ENCODE measurements at regions not wholly inside any gene's neighbourhood (a gene's known extent, or its start where the extent isn't known, plus 50 kb on each side); places are given as distances from the start of the nearest gene placed in this dataset.
A peak's percentile ranks its signal among the peaks of the same experiment; 100 is the strongest.

DNA sequence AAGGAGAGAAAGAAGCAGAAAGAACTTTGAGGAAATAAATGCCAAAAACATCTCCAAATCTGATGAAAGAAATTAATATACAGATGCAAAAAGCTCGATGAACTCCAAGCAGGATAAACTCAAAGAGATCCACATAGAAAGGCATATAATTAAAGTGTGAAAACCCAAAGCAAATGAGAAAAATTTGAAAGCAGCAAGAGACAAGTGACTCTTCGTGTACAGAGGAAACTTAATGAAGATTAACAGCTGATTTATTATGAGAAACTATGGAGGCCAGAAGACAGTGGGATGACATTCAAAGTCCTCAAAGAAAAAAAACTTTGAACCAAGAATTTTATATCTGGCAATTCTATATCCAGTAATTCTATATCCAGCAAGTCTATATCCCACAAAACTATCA lies 163.0 kb upstream of the TMCC3 start:
- DNase-seq: peak; percentile 43

DNA sequence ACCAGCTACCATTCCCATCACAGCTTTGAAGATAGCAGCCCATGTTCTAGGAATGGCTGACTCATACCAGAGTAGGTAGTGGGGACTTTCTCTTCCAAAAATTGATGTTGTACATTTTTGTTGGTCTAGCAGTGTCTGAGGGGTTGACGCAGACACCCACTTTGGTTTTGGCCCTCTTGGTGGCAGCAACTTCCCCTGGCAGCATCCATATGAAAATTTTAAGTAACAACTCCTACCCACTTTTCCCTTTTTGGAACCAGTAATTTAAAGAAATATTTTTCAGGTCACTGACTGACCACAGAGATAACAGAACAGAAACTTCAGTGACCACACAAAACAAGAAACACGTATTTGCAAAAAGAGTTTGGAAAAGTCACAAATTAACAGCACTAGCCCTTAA lies 162.0 kb upstream of the TMCC3 start:
- DNase-seq: no peak

DNA sequence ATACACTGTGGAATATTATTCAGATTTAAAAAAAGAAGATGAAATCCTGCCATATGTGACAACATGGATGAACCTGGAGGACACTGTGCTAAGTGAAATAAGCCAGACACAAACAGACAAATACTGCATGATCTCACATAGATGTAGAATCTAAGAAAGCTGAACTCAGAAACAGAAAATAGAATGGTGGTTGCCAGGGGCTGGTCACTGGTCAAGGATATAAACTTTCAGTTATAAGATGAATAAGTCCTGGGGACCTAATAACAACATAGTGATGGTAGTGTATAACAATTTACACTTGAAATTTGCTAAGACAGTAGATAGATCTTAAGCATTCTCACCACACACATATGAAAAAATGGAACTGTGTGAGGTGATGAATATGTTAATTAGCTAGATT lies 161.3 kb upstream of the TMCC3 start:
- no peak for DNase-seq

DNA sequence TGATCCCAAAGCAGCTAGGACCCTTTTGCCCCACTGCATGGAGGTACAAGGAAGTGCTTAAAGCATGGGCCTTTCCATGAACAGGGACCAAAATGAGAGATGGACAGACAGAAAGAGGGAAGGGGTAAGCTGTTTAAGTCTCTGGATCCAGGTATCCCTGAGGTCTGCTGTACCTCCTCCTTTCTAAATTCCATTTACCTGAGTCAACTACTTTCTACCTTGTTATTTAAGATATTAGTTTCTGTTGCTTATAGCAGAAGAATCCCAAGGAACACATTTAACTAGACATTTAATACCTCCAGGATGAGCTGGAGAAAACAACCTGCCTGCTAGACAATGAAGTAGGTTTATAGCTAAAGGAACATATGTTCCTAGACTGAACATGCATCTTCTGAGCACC lies 157.6 kb upstream of the TMCC3 start:
- no peak for DNase-seq

DNA sequence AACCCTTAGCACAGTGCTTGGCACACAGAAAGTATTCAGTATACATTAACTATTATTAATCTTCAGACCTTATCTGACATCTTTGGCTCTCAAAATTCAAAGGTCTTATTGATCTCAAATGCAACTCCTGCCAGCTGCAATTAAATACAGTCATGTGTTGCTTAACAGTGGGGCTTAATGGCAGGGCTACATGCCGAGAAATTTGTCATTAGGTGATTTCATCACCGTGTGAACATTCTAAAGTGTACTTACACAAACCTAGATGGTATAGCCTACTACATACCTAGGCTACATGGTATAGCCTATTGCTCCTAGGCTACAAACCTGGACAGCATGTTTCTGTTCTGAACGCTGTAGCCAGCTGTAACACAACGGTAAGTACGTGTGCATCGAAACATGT lies 156.3 kb upstream of the TMCC3 start:
- no peak for DNase-seq

DNA sequence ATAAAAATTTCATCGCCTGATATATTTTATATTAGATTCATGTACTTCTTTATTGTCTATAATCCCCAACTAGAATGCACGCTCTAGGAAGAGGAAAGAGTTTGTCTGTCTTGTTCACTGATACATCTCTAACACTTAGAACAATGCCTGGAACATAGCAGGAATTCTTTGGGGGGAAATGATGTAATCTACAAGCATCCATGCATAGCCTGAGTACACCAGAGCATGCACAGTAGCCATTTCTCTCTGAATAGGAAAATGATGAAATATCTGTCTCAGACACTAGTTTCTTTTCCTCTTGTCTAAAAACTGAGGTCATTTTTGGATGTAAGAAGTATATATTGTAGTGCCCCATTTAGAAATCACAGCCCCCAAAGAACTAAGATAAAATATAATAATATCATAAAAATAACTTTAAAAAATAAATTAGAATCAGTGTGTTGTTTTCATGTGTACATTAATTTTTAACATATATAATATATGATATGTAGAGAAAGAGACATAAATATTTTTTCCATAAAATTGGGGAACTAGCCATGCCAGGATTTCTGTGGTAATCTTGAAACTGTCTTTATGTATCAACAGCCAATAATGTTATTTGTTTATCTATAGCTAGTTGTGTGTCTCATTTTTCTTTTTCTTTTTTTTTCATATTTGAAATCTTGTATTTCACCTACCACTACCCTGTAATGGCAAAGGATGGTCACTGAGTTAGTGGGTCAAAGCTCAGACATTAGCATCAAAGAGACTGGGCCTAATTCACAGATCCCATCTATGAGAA lies 155.6 kb upstream of the TMCC3 start:
- no peak for DNase-seq

DNA sequence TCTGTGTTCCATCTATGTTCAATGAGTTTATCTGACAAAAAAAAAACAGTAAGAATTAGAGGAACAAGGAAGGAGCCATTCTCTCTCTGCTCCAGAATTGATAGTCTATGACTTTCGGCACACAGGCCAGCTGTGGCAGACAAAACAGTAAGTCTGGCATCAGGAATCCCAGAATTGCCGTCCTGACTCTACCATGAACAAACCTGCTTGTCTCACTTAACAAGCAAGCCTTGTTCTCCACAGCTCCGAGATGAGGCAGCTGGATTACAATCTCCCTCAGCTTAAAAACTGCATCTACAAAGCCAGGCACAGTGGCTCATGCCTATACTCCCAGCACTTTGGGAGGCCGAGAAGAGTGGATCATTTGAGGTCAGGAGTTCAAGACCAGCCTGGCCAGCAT lies 153.6 kb upstream of the TMCC3 start:
- DNase-seq: no peak

DNA sequence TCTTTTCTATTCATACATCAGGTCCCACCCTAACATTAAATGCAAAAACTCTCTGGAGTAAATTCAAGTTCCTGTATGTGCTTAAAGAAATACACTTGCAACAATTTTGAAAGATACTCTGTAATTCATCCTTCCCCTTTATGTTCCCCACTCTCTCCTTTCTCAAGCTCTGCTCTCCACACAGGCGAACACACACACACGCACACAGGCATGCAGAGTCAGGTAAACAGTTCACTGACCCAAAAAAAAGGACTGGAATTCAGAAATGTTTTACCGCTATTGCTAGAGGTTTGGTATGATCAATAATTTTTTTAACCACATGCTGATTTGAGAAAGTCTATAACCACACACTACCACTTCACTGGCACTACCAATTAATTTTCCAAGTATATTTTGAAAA lies 152.4 kb upstream of the TMCC3 start:
- DNase-seq: no peak

DNA sequence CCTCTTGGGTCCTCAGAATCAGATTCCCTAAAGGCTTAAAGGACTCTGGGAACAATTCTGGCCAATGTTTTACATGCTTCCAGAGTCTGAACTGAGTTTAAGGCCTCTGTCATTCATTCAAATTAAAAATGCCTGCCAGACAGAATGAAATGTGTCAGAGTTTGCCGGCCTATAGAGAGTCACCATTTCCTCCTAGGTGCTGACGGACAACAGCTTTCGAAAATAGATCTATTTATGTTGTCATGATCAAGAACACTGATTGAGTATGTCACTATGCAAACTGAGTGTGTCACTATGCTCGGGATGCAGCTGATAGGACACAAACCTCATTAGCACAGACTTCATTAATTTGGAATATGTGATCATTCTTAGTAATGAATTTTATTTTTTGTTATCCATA lies 151.4 kb upstream of the TMCC3 start:
- no peak for DNase-seq

DNA sequence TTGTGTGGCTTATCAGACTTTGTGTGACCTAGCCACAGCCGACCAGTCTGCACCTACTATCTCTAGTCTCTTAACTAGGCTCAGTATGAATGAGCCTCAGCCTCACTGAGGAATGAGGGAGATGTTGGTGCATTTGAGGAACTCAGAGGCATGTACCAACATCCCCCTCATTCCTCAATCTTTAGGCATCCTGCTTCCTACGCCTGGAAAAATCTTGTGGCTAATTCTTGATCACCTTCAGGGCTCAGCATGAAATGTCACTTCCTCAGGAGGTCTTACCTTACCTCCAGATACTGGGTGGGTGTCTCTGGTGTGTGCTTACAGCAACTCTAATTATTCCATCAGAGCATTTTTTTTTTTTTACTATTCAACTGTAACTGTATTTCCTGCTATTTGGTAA lies 148.8 kb upstream of the TMCC3 start:
- DNase-seq: no peak

DNA sequence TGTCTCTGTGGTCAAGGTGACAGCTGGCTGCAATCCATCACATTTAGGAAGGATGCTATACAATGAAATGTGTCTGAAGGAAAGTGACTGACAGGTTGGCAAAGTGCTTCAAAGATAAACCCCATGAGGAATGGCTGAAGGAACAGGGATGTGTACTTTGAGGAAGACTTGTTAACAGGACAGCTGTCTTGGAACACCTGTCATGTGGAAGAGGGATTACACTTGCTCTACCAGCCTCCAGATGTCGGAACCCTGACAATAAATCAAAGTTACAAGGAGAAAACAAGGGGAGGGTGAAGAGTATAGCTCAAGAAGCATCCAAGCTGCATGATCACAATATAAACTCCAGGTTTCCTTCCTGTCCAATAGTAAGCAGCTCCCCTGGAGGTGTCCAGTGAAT lies 147.8 kb upstream of the TMCC3 start:
- DNase-seq: no peak

DNA sequence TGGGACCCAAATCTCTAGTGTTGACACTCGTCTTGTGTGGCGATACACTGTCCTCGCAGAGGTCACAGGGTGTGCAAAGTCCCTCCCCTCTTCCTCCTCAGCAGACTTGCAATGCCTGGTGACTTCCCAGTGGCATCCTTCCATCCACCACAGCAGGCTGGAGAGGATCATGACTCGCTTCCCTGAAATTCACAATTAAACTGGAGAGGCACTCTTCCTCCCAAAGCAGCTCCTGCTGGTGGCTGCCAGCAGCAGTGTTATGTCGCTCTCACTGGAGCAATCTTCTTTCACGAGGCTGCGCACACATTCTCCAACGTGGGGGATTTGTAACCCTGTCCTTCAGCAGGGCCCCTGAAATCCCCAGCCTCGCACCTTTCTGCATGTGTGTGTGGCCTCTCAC lies 145.2 kb upstream of the TMCC3 start:
- no peak for DNase-seq

DNA sequence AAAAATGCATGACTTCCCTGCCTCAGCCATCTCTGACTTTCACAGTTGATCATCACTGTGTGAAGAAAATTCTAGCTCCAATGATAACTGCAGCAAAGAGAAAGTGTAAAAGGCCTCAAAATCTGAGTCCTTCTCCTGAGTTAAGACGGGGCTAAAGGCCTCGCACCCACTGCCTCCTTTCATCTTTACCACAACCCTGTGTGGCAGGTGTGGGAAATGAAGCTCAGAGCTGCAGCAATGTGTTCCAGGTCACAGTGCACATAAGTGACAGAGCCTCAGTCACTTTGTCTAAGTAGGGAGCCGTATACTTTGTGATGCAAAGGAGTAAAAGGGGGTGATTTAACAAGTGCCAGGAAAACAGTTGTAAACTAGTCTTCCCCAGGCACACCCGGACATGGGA lies 144.7 kb upstream of the TMCC3 start:
- DNase-seq: no peak

DNA sequence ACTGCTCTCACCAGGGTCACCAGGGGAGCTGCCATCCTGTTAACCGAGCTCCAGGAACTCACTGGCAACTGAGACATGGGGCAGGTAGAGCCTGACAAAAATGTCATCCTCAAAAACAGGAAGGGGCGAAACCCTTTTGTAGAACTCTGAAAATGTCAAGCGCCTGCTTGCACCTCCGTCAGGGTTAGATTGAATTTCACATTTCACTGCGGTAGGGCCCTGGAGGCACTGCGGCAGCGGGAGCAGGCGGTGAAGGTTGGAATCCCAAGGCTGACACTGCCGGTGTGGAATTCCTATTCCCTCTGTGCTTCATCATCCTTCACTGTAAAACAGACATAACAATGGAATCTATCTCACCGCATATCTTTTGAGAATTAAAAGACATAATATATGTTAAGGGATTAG lies 142.8 kb upstream of the TMCC3 start:
- DNase-seq: no peak

DNA sequence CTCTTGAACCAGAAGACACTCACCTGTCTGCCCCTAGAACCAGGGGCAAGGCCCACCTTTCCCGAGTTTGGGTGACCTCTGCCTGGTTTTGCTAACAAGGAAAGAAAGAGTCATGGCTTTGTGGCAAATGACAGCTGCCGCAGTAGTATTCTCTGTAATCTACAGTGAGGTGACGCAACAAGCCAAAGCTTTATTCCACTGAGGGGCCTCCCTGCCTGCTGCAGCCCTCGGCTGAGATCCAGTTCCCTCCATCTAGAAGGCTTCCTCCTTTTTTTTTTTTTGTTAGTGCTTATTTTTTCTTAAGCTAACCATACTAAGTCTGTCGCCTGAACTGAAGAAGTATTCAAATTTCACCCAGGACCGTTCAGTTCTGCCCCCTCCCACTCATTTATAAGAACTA lies 142.3 kb upstream of the TMCC3 start:
- DNase-seq: no peak

DNA sequence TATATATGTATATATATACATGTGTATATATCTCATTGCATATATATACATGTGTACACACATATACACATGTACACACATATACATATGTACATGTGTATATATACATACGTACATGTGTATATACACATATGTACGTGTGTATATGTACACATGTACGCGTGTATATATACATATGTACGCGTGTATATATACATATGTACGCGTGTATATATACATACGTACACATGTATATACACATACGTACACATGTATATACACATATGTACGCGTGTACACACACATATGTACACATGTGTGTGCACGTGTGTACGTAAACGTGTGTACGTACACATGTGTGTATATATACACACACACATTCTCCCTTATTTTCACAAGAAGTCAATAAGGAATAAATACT lies 141.6 kb upstream of the TMCC3 start:
- DNase-seq: no peak

DNA sequence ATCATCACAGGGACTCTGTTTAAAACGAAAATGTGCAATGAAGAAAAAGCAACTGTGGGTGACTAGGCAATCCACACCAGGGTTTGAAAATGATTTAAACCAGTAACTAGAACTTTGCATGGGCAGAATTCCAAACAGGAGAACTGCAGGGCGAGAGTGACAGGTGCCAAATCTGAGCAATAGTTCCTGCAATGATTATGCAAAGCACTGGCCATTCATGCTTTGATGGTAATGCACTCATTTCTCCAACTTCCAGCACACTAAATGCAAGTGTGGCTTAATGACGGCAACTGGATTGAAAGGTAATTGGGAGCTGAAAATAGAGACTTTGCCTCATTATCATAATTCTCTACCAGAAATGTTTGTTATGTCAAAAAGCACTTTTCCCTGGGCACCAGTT lies 140.5 kb upstream of the TMCC3 start:
- no peak for DNase-seq

DNA sequence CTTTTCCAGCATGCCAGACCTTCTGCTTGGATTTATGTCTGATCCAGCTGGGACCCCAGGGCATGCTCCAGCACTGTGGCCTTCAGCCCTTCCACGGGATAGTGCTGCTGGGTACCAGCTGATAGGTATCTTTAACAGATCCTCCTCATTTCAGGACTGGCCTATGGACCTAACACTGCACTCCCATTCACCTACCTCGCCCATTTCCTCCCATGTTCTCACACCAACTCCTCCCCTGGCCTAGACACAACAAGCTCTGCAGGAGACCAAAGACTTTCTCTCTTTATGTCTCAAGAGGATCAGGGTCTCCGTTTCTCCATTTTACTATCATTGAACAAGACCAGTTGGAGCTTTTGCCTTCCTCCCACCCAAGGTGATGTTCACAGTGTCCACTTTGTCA lies 140.0 kb upstream of the TMCC3 start:
- DNase-seq: no peak

DNA sequence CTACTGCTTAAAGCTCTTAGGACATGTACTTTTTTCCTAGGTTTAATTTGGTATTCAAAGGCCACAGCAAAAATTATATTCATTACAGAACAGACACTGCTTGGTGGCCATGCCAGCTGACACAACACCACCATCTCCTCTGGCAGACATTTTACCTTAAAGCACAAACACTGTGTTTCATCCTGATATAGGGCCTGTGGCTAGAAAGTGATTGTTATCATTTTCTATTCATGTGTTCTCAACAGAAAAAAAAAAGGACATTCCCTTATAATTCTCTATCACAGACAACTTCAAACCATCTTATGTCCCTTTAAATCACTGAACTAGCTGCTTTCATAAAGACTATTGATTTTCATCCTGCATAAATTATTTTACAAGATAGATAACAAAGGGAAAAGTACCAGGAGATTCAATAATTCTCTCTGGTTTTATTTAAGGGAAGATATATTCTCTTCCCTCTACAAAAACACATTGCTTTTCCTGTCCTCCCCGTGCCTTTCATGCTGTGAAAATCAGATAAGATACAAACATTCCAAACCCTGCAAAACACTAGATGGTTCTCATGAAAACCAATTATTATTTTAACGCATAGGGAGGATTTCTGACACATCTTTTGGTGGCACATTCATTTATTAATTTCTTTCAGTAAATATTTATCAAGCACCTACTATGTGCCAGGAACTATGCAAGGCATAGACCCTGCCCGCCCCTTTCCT lies 139.3 kb upstream of the TMCC3 start:
- DNase-seq: no peak

DNA sequence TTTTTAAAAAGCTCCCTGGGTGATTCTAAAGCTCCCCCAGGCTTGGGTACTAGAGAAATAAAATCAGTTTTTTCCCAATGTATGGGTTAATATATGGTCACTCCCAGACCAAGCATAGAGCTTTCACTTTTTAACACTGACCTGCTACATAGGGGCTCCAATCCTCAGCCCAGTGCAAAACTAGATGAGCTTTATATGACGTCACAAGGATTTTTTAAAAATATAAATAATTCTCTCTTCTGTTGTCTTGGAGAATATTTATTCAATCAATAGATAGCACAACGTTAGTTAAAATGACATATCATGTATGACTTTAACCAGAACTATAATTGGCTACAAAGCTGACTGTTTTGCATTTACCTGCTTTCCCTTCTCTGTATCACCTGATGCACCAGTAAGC lies 137.9 kb upstream of the TMCC3 start:
- DNase-seq: no peak

DNA sequence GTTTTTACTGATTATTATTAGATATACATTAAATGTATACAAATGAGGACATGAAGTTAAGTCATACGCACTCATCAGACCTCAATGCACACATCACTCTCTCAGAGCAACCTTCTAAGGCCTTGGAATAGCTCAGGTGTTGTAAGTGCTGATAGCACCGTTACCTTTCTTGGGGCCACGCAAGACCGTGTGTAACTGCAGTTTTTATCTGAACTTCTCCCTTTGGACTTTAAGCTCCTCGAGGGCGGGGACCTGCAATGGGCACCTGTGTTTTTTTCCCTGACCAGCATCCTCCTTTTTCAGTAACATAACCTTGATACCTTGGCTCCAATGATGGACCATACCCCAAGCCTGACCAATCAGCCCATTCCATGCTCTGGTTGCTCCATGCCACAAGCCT lies 136.5 kb upstream of the TMCC3 start:
- no peak for DNase-seq

DNA sequence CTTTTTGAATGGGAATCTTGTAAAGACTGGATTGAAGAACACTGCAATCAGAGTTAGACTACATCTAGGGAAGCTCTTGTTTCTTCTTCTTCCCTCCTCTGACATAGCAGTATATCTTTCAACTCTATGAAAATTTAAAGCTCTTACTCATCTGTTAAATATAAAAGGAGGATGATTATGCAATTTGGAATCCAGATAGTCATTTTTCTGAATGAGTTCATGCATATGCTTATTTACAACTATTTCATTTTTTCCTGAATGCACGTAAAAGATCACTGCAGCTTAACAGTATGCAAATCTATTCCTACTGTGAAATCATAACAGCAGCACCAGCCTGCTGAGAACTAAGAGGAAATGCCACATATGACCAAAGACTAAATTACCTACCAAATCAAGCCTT lies 133.5 kb upstream of the TMCC3 start:
- DNase-seq: no peak

DNA sequence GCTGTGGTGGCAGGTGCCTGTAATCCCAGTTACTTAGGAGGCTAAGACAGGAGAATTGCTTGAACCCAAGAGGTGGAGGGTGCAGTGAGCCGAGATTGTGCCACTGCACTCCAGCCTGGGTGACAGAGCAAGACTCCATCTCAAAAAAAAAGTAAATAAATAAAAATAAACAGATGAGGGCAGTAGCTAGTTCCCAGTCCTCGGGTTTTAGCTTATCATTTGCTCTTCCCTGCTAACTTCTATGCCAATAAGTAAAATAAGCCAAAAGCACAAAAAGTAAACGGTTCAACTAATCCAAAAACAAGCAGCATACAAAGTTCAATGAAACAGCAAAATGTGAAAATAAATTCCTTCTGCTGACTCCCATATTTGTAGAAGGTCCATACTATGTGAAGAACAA lies 133.0 kb upstream of the TMCC3 start:
- no peak for DNase-seq

DNA sequence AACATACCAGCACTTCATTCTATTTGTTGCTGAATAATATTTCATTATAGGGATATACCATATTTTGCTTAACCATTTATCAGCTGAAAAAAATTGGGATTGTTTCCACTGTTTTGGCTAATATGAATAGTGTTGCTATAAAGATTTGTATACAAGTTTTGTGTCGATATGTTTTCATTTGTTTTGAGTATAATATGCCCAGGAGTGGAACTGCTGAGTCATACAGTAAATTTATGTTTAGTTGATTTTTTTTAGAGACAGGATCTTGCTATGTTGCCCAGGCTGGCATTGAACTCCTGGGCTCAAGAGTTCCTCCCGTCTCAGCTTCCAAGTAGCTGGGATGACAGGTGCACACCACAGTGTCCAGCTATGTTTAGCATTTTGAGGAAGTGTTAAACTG lies 131.5 kb upstream of the TMCC3 start:
- no peak for DNase-seq

DNA sequence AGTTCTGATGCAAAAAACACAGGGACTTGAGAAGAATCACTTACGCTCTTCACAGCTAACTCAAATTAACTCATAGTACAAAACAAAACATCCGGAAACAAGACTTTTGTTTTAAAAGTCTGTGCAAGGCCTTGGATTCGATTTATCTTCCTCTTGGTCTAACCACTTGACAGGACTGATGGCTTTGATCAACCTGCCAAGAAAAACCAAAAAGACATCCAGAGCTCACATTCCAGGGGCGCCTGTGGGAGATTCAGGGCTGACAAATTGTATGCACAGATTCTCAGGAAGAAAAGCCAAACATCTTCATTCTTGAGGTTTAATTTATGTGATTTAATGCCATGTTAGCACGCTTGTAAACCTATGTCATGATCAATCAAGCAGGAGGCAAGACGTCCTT lies 129.1 kb upstream of the TMCC3 start:
- DNase-seq: no peak
